Midbrain (tissue), 1 donor: ENCODE measurements at regions not wholly inside any gene's neighbourhood (a gene's known extent, or its start where the extent isn't known, plus 50 kb on each side); places are given as distances from the start of the nearest gene placed in this dataset.
"Not testable (repeated sequence)": the region's sequence is repeated elsewhere in the genome, so short reads cannot be mapped to it uniquely, and the experiment has no call there.

Experiments
- DNase-seq: peaks from one replicate; lab custom pipeline; 2025; lab: John Stamatoyannopoulos, UW

GRCh38 chr19:33866696-33867095 lies 70.0 kb downstream of the KCTD15 start:
- DNase-seq, result no peak

DNA sequence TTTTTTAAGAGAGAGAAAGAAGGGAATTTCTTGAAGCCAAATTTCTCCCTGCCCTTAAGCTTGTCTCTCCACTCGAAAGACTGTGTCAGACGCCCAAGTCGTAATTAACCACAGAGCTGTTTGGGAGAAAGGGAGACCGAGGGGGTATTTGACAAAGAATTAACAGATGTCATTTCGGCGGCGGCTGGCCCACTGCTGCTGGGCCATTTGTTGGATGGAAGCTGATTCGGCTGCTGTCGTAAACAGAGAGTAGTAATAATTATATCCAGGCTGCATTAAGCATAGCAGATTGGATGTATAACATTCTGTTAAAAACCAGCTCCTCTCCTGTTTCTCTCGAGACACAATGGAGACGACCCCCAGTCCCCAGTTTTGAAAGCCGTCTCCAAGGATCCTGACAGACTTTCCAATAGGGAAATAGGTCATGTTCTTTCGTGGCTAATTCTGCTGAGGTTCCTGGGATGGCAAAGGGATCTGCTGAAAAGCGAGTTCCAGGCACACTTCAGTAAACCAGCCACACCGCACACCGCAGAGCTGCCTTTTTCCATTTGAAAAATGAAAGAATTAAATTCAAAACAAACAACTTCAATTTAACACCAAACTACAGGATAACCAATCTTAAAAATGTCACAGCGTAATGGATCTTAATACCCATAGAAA lies 71.5 kb downstream of the KCTD15 start:
- DNase-seq, result no peak

DNA sequence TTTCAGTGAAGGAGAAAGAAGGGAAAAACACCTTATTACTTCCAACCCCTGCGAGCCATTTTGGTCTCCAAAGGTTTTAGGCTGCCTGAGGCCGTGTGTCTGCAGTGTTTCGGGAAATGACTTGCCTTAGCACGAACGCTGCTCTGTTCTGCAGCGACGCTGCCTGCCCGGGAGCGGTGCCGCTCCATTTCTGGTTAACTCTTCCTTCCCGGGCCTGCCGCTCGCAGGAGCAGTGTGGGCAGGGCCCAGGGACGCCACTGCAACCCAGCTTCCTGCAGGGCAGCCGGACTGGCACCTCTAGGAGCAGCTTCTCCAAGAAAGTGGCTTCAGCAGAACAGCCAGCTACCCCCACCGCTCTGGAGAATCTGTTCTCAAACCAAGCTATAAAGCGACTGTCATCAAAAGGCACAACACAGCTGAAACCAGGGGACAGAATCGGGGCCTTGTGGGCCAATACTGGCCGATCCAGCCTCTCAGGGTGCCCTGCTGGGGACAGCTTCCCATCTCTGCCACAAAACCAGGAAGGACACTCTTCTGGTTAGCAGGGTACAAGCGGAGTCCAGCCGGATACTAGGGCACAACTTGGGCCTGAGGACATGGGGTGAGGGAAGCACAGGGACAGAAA lies 72.2 kb downstream of the KCTD15 start:
- peak; percentile 18 for DNase-seq

GRCh38 chr19:33870298-33870932 lies 73.7 kb downstream of the KCTD15 start:
- DNase-seq, result not testable (repeated sequence)

DNA sequence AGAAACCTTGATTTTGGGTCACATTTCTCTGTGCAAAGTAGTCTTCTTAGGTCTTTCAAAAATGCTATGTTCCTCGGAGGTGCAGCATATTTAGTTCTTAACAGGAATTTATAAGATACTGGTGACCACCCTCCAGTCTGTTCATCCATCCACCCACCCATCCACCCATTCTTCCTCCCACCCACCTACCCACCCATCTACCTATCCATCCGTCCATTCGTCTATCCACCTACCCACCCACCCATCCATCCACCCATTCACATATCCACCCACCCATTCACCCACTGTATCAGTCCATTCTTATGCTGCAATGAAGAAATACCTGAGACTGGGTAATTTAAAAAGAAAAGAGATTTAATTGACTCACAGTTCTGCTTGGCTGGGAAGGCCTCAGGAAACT lies 74.9 kb downstream of the KCTD15 start:
- DNase-seq, result no peak

DNA sequence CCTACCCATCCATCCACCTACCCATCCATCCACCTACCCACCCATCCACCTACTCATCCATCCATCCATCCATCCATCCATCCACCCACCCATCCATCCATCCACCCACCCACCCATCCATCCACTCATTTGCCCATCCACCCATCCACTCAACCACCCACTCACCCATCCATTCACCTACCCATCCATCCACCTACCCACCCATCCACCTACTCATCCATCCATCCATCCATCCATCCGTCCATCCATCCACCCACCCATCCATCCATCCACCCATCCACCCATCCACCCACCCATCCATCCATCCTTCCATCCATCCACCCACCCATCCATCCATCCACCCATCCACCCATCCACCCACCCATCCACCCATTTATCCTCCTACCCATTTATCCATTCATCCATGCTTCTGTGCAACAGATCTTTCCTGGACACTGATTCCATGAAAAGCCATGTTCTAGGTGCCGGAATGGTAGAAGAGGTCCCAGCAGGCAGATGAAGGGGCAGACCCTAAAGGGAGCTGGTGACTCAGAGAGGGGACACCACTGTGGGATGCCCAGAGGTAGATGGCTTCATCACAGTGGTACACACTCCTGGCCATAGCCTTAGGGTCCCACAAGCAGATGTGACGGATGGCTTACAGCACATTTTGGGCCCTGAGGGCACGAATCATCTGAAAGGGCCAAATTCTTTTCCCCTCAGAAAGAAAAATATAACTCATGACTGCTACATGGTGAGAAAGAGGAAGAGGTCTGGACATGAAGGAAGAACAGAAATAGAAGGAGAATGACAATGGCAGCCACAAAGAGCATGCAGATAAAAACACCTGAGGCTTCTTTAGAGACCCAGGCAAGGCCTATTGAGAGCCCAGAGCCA lies 76.0 kb downstream of the KCTD15 start:
- DNase-seq, result no peak

GRCh38 chr19:33875071-33875470 lies 78.4 kb downstream of the KCTD15 start:
- no peak for DNase-seq

DNA sequence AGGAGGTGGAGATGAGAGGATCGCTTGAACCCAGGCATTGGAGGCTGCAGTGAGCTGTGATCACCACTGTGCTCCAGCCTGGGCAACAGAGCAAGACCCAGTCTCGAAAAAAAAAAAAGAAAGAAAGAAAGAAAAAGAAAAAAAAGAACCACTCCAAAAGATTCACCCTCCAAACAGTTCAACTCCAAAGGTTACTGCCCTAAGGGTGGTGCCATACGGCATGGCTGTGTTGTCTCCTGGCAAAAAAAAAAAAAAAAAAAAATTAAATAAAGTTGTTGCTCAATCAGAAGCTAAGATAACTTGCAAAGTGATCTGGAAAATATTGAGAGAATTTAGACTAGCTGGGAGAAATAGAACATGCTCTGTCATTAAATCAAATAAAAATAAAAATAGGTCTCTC lies 79.5 kb downstream of the KCTD15 start:
- DNase-seq, result no peak

- DNase-seq, result no peak
Observed at GRCh38 chr19:33878030-33878544, 81.4 kb downstream of the KCTD15 start.

GRCh38 chr19:33878910-33879810 lies 82.5 kb downstream of the KCTD15 start:
- no peak for DNase-seq

DNA sequence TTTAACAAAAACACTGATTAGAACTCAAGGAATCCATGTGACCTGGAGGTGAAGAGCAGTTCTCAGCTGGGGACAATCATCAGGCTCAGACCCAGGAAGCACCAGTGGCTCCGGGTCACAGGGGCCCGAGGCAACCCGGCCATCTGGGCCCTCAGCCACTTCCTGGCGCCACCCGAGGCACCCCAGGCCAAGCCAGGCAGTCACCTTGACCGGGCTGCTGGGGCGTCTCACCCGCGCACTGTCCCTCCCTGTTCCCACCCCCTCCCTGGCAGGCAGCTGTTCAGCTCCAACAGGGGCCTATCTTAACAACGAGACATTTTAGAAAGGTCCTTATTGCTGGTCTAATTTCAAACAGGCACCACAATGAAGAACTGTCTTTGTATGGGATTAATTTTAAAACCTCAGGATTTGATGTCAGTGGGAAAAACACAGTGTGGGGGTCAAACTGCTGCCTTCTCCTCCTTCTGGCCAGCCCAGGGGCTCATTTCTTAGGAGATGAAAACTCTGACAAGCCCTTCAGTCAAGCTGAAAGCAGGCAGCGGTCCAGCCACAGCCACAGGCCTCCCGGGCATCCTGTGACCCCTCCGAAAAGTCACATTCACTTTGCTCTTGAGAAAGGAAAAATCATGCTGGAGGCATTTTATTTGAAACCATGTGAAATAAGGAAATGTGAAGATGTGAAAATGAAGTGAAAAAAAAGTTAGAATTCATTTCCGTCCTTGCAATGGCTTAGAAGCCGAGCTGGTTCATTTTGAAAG lies 83.3 kb downstream of the KCTD15 start:
- no peak for DNase-seq

DNA sequence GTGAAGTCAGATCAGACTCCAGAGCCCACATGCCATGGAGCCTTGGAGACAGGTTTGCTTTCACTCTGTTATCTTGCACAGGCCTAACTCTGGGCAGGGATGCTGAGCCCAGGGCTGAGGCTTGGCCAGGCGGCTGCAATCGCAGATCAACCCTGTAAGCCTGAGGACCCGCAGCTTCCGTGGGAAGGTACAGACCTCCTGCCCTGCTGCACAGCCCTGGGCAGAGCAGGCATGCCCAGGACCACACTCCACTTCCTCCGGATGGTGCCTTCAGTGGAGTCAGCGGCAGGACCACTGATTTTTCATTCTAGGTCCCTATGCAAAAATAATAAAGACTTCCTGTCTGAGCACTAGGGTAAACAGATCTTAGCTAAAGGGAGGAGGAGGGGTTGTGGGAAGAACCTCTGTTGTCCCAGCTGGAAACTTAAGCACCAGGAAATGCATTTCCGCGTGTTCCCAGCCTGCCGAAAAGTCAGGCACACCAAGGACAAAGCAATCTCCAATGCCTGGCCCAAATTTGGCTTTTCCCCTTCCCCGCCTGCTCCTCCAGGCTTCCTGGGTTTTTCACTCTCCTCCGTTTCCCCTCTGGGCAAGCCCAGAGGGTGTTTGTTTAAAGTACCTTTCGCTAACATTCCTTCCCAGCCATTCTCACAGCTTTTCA lies 87.3 kb downstream of the KCTD15 start:
- DNase-seq, result no peak

DNA sequence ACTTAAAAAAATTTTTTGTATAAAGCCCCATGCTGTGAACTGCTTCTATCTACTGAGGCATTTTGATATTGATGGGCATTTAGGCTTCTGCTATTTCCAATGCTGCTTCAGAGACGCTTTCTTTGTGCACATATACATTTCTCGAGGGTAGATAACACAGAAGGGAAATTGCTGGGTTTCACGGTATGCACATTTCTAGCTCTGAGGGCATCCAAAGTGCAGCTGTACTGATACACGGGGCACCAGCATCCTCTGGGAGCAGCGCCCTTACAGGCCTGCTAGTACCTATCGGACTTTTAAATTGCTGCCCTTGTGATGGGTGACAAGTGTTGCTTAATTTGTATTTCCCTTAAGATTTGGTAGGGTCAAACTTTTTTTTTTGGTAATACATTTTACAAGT lies 88.6 kb downstream of the KCTD15 start:
- no peak for DNase-seq

DNA sequence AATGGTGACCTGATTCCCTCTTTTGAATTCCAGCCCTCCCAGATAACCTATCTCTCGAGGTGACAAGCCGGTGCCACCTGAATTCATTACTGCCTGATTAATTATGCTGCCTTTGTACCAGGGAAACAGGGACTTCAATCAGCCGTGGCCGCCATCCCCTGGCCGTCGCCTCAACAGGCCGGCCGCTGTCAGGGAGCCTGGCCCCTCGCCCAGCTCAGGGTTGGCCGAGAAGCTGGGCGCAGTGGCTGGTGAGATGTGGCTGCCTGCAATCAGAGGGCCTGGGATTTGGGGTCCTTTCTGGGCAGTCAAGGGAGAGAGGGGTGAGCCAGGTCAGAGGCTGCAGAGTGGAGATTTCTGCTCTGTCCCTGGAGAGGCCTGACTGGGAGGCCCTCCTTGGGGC lies 91.2 kb downstream of the KCTD15 start:
- peak; percentile 30 for DNase-seq

GRCh38 chr19:33888665-33889064 lies 92.0 kb downstream of the KCTD15 start:
- no peak for DNase-seq

DNA sequence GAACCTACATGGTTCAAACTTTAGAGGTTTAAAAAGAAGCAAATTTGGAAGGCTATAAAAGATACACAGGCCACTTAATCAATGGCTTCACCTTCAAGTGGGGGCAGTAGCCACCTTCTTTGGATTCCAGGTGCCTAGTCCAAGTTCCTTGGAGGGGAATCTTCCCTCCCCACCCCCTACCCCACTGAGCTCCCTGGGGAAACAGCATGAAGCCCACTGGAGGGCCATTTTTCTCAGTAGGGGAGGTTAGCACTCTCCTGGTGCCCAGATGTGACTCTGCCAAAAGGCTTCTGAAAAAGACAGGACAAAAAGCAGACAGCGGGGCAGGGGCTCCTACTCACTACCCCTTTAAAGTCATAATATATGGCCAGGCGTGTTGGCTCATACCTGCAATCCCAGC lies 93.9 kb downstream of the KCTD15 start:
- no peak for DNase-seq

DNA sequence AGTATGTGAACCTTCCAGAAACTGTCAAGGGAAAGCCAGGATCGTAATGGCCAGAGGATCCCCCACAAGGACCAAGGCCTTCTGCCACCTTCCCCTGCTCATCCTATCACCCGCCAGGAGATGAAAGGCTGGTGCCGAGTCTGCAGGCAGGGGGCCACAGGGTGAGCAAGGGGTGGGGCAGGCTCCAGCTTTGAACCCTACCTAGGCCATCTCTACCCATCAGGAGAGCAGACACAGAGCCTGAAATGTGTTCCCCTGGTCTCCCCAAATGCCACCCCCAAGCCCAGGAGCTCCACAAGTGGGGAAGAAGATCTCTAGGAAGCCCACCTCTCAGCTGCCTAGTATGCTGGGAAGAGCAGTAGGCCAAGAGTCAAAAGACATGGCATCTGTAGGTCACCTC lies 95.1 kb downstream of the KCTD15 start:
- DNase-seq, result no peak

GRCh38 chr19:33894787-33895186 lies 98.1 kb downstream of the KCTD15 start:
- no peak for DNase-seq

- no peak for DNase-seq
Observed at GRCh38 chr19:33895366-33895765, 98.7 kb downstream of the KCTD15 start.
